Cardiac muscle cell (in vitro differentiated cells and primary cell): ENCODE measurements at regions not wholly inside any gene's neighbourhood (a gene's known extent, or its start where the extent isn't known, plus 50 kb on each side); places are given as distances from the start of the nearest gene placed in this dataset.

ENCODE experiments used
- DNase-seq, 2 donors: peaks; one replicate each; pipeline versions ENCODE4 v3.0.0 to v3.0.0-alpha.2; 2010 to 2017; ENCODE audit warnings: low read depth in 1 of 2, low spot score in 1 of 2
- H3K27ac ChIP-seq: fragments of 200-600 bp; sonication (generic); 2 replicates; pipeline ENCODE4 v1.5.1; 2016
- H3K27me3 ChIP-seq: fragments of 200-600 bp; sonication (generic); 2 replicates; pipeline ENCODE4 v1.6.0; 2016; ENCODE audit warnings: control low read depth
- H3K36me3 ChIP-seq: fragments of 200-600 bp; sonication (generic); 2 replicates; pipeline ENCODE4 v1.5.1; 2016; ENCODE audit warnings: control low read depth
- H3K4me1 ChIP-seq: fragments of 200-600 bp; sonication (generic); 2 replicates; pipeline ENCODE4 v1.8.1; 2017; ENCODE audit warnings: low read depth, mild to moderate bottlenecking, mixed run types
- H3K4me3 ChIP-seq: fragments of 200-600 bp; sonication (generic); 2 replicates; pipeline ENCODE4 v1.5.1; 2016; ENCODE audit warnings: mild to moderate bottlenecking
- H3K9me3 ChIP-seq: fragments of 200-600 bp; sonication (generic); 2 replicates; pipeline ENCODE4 v1.5.1; 2017; ENCODE audit warnings: low read depth, mild to moderate bottlenecking, control low read depth
- TF ChIP-seq, protein P1 (sequence below): IDR thresholded peaks from 2 replicates; pipeline ENCODE4 v1.5.1; 2012; ENCODE audit warnings: low read depth, mild to moderate bottlenecking, low read length

- Histone ChIP-seq H3K27ac (no peak overlapping the region), H3K27me3 (no peaks in the 10 kb centered on the region), H3K4me1 (peaks cover 3% of the 10 kb centered on the region), H3K9me3 (no peaks in the 10 kb centered on the region), H3K36me3 (no peaks in the 10 kb centered on the region), H3K4me3 (no peak overlapping the region)
- TF ChIP-seq, protein P1, sequence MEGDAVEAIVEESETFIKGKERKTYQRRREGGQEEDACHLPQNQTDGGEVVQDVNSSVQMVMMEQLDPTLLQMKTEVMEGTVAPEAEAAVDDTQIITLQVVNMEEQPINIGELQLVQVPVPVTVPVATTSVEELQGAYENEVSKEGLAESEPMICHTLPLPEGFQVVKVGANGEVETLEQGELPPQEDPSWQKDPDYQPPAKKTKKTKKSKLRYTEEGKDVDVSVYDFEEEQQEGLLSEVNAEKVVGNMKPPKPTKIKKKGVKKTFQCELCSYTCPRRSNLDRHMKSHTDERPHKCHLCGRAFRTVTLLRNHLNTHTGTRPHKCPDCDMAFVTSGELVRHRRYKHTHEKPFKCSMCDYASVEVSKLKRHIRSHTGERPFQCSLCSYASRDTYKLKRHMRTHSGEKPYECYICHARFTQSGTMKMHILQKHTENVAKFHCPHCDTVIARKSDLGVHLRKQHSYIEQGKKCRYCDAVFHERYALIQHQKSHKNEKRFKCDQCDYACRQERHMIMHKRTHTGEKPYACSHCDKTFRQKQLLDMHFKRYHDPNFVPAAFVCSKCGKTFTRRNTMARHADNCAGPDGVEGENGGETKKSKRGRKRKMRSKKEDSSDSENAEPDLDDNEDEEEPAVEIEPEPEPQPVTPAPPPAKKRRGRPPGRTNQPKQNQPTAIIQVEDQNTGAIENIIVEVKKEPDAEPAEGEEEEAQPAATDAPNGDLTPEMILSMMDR = no peak
- no peak for DNase-seq
These were observed 188.2 kb downstream of the PLPP3 start for GRCh38 chr1:56390934-56391731.

DNA sequence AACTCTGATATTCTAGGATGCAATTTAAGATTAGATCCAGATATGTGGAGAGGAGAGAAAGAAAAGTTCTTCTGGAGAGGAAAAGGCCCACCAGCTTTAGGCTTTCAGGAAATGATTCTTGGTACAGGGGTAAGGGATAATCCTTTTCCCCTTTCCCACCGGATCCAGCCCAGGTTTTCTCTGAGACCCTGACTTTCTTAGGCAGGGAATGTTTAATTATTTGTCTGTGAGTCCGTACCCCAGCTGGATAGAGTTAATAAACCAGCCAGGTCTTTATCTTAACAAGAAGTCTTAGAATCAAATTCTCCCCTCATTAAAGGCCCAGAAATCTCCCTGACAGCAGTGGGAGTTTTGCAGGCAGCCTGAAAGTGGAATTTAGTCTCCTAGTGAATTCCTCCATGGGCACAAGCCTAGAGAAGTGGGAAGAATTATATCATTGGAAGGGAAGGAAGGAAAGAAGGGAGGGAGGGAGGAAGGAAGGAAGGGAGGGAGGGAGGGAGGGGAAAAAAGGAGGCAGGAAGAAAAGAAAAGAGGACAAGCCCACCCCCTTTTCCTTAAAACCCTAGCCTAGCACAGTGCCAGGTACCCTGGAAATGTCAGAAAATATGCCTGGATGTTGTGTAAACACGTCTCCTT is 189.0 kb downstream of the PLPP3 start:
- TF ChIP-seq, protein P1 = no peak
- H3K36me3 ChIP-seq = no peaks in the 10 kb centered on the region
- no peak overlapping the region for H3K4me3 ChIP-seq
- H3K4me1 ChIP-seq = no peaks in the 10 kb centered on the region
- peak in 1 of 2 donors; percentile 28 for DNase-seq
- no peak overlapping the region for H3K27ac ChIP-seq
- H3K9me3 ChIP-seq = no peaks in the 10 kb centered on the region
- no peaks in the 10 kb centered on the region for H3K27me3 ChIP-seq

DNA sequence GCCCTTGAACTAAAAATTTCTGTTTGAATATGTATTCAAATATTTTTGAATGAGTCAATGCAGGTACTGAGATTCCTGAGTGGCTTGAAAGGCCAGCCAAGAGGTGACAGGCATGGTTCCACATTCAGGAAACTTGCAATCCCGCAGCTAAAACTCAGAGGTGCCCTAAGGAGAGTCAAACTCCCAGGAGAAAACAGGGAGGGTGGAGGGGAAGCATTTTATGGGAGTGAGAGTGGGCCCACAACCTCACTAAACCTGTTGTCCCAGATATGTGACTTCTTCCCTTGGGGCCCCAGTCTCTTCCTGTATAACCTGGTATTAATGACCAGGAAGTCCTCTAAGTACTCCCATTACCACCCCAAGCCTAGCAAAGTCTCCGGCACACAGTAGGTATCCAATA is 189.6 kb downstream of the PLPP3 start:
- TF ChIP-seq, protein P1 = no peak
- Histone ChIP-seq H3K9me3 (no peaks in the 10 kb centered on the region), H3K27ac (no peak overlapping the region), H3K4me3 (no peak overlapping the region), H3K36me3 (no peaks in the 10 kb centered on the region), H3K4me1 (no peaks in the 10 kb centered on the region), H3K27me3 (no peaks in the 10 kb centered on the region)
- no peak for DNase-seq

DNA sequence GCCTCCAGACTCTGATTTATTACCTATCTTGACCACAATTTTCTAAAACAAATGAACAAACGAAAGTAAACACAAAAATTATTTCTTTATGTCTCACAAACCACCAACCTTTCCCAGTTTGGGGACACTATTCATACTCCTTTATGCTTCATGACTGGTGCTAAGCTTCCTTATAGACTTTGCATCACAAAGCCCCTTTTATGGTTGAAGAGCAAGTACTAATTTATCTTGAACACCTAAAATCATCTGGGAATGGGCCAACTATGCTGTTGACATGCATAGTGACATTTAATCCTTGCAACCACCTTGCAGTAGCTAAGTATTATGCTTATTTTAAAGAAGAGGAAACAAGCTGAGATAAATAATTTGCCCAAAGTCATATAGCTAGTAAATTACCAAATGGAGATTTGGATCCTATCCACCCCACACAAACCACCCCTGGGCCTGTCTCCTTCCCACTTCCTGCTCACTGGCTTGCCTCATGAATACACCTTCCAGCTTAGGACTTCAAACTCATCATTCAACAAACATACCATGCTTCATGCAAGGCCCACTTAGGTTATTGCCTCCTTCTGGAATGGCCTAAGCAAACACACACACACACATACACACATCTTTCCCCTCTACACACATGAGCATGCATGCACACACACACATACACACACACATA is 192.2 kb downstream of the PLPP3 start:
- Histone ChIP-seq H3K9me3 (no peaks in the 10 kb centered on the region), H3K36me3 (no peaks in the 10 kb centered on the region), H3K27me3 (no peaks in the 10 kb centered on the region), H3K4me3 (no peak overlapping the region), H3K4me1 (no peaks in the 10 kb centered on the region), H3K27ac (no peak overlapping the region)
- DNase-seq = no peak
- TF ChIP-seq, protein P1 = no peak

DNA sequence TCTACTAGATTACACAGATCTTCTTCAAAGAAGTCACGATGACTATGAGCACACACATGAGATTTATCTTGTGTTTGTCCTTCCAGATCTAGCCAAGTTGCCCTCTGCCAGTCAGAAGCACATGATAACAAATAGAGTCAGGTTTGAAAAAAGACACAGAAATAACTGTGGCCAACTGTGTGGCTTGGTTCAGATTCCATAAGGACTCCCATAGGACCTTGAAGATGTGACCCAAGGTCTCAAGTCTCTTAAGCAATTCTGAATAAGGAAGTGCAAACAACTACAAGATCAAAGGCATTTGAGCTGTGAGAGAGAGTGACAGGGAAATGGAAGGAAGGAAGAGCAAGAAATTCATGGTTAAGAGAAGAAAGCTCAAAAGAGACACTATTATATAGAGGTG is 194.0 kb downstream of the PLPP3 start:
- H3K27me3 ChIP-seq = no peaks in the 10 kb centered on the region
- DNase-seq = no peak

More for the DNA sequence above, 194.0 kb downstream of the PLPP3 start:
- H3K9me3 ChIP-seq = no peaks in the 10 kb centered on the region
- no peaks in the 10 kb centered on the region for H3K36me3 ChIP-seq
- H3K4me1 ChIP-seq = no peaks in the 10 kb centered on the region
- H3K4me3 ChIP-seq = no peak overlapping the region
- no peak overlapping the region for H3K27ac ChIP-seq
- TF ChIP-seq, protein P1 = no peak
